Ovary (tissue), 3 donors: ENCODE measurements at regions not wholly inside any gene's neighbourhood (a gene's known extent, or its start where the extent isn't known, plus 50 kb on each side); places are given as distances from the start of the nearest gene placed in this dataset.

Source experiments
- EP300 ChIP-seq: sonication (generic); formaldehyde crosslinking; IDR thresholded peaks from one replicate; pipeline ENCODE4 v1.6.1; 2017; ENCODE audit warnings: antibody characterized with exemption
- TF ChIP-seq, protein P1 (sequence below), 3 donors: fragments of 450-650 bp in 2 of 3; fragments of 200-600 bp in 1 of 3; IDR thresholded peaks; one replicate each; pipeline versions ENCODE4 v1.5.1 to v1.8.0; 2016 to 2022; ENCODE audit warnings: antibody characterized with exemption in 3 of 3, mild to moderate bottlenecking in 1 of 3
- donor health status: DM: no; HTN: no; CAD: no.

DNA sequence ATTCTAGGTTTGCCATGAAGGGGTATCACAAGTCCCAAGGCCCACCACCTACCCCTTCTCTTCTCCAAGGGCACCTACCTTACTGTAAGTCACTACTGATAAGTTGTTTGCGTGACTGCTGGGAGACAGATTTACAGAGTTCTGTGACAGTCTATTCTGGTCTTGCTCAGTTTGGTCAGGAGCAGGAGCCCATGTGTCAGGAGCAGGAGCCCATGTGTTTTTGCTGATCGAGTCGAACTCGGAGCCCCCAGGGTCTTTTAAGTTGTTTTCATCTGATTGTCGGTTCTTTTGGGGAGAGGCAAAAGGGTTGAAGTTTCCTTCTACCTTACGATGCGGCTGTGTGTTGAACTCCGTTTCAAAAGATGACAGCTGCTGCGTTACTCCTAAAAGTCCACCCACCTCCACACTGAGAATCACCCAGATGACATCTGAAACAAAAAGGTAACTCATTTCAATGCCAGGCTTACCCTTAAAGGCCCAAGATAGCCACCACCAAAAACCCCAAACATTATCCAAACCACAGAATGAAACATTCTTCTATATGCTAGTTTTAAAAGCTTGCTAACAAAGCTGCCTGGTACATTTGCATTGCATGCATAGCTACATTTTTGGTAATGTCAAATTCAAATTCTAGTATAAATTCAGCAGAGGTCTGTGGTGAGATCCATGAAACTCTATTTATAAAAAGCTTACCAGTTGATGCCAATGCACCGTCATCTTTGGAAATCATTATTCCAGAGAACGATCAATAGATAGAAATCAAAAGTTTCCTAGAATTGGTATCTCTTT, 50.5 kb upstream of the SPDEF start:
- TF ChIP-seq, protein P1, sequence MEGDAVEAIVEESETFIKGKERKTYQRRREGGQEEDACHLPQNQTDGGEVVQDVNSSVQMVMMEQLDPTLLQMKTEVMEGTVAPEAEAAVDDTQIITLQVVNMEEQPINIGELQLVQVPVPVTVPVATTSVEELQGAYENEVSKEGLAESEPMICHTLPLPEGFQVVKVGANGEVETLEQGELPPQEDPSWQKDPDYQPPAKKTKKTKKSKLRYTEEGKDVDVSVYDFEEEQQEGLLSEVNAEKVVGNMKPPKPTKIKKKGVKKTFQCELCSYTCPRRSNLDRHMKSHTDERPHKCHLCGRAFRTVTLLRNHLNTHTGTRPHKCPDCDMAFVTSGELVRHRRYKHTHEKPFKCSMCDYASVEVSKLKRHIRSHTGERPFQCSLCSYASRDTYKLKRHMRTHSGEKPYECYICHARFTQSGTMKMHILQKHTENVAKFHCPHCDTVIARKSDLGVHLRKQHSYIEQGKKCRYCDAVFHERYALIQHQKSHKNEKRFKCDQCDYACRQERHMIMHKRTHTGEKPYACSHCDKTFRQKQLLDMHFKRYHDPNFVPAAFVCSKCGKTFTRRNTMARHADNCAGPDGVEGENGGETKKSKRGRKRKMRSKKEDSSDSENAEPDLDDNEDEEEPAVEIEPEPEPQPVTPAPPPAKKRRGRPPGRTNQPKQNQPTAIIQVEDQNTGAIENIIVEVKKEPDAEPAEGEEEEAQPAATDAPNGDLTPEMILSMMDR (IDR thresholded peaks at IDR 0.05), result no peak
- TF ChIP-seq EP300, result no peak
